Liver (tissue), 8 donors: ENCODE measurements at regions not wholly inside any gene's neighbourhood (a gene's known extent, or its start where the extent isn't known, plus 50 kb on each side); places are given as distances from the start of the nearest gene placed in this dataset.

Experiments used
- DNase-seq: peaks from one replicate; pipeline ENCODE4 v3.0.0-alpha.2; 2017; ENCODE audit warnings: low spot score
- H3K27ac ChIP-seq, 2 donors: one replicate each; pipeline ENCODE4 v1.7.0; 2013; ENCODE audit warnings: inconsistent platforms in 2 of 2, low read length in 2 of 2, control low read depth in 1 of 2, low read depth in 1 of 2, mild to moderate bottlenecking in 1 of 2
- H3K27me3 ChIP-seq, 4 donors: one replicate each; pipeline versions ENCODE4 v1.6.1 to v1.7.0; 2013; ENCODE audit warnings: low read length in 3 of 4, inconsistent platforms in 1 of 4, mild to moderate bottlenecking in 1 of 4, moderate library complexity in 1 of 4; ENCODE audit not compliant: control insufficient read depth in 4 of 4, insufficient read depth in 4 of 4
- H3K36me3 ChIP-seq, 4 donors: one replicate each; pipeline versions ENCODE4 v1.6.1 to v1.7.0; 2013; ENCODE audit warnings: low read length in 3 of 4, mild to moderate bottlenecking in 3 of 4, low read depth in 1 of 4, moderate library complexity in 1 of 4; ENCODE audit not compliant: control insufficient read depth in 4 of 4, insufficient read depth in 3 of 4
- H3K4me1 ChIP-seq, 4 donors: one replicate each; pipeline versions ENCODE4 v1.6.1 to v1.7.0; 2013; ENCODE audit warnings: low read length in 3 of 4, mild to moderate bottlenecking in 3 of 4, moderate library complexity in 1 of 4; ENCODE audit not compliant: control insufficient read depth in 4 of 4, insufficient read depth in 4 of 4
- H3K4me3 ChIP-seq, 3 donors: one replicate each; pipeline versions ENCODE4 v1.6.1 to v1.7.0; 2013; ENCODE audit warnings: low read length in 3 of 3, control low read depth in 1 of 3, low read depth in 1 of 3, mild to moderate bottlenecking in 1 of 3
- H3K9ac ChIP-seq, 2 donors: one replicate each; pipeline ENCODE4 v1.7.0; 2013; ENCODE audit warnings: low read length in 2 of 2, mild to moderate bottlenecking in 2 of 2, moderate library complexity in 2 of 2, control low read depth in 1 of 2, low read depth in 1 of 2
- H3K9me3 ChIP-seq, 4 donors: one replicate each; pipeline versions ENCODE4 v1.6.1 to v1.7.0; 2013; ENCODE audit warnings: low read length in 3 of 4; ENCODE audit not compliant: control insufficient read depth in 4 of 4
- ATF3 ChIP-seq: IDR thresholded peaks from 2 replicates; pipeline ENCODE4 v1.6.1; 2016; ENCODE audit warnings: antibody characterized with exemption
- CTCF ChIP-seq: fragments of 150-350 bp; IDR thresholded peaks from 2 replicates; pipeline ENCODE4 v1.5.1; 2017; ENCODE audit warnings: improper control_type of control experiment, low read depth, low read length; ENCODE audit not compliant: missing input control
- EGR1 ChIP-seq, 2 donors: IDR thresholded peaks; 2 replicates each; pipeline ENCODE4 v1.6.1; 2016 to 2018; ENCODE audit warnings: antibody characterized with exemption in 2 of 2, low read depth in 2 of 2
- FOXA1 ChIP-seq: IDR thresholded peaks from 2 replicates; pipeline ENCODE4 v1.6.1; 2016; ENCODE audit warnings: antibody characterized with exemption
- FOXA2 ChIP-seq: IDR thresholded peaks from 2 replicates; pipeline ENCODE4 v1.6.1; 2016; ENCODE audit warnings: antibody characterized with exemption
- GABPA ChIP-seq, 2 donors: IDR thresholded peaks in 1 of 2; conservative IDR thresholded peaks in 1 of 2; 2 replicates each; pipeline ENCODE4 v1.6.1; 2016; ENCODE audit warnings: antibody characterized with exemption in 2 of 2, mild to moderate bottlenecking in 1 of 2, moderate library complexity in 1 of 2
- HNF4A ChIP-seq, 2 donors: conservative IDR thresholded peaks; 2 replicates each; pipeline ENCODE4 v1.6.1; 2016; ENCODE audit warnings: antibody characterized with exemption in 2 of 2, mild to moderate bottlenecking in 2 of 2
- HNF4G ChIP-seq: IDR thresholded peaks from 2 replicates; pipeline ENCODE4 v1.6.1; 2016; ENCODE audit warnings: antibody characterized with exemption
- JUND ChIP-seq, 2 donors: IDR thresholded peaks; 2 replicates each; pipeline ENCODE4 v1.6.1; 2016; ENCODE audit warnings: antibody characterized with exemption in 2 of 2
- NR2F2 ChIP-seq: IDR thresholded peaks from 2 replicates; pipeline ENCODE4 v1.6.1; 2016; ENCODE audit warnings: antibody characterized with exemption
- RAD21 ChIP-seq, 2 donors: IDR thresholded peaks; 2 replicates each; pipeline ENCODE4 v1.6.1; 2016; ENCODE audit warnings: antibody characterized with exemption in 2 of 2, mild to moderate bottlenecking in 2 of 2
- REST ChIP-seq: IDR thresholded peaks from 2 replicates; pipeline ENCODE4 v1.6.1; 2016; ENCODE audit warnings: antibody characterized with exemption, mild to moderate bottlenecking
- RXRA ChIP-seq, 2 donors: IDR thresholded peaks; 2 replicates each; pipeline ENCODE4 v1.6.1; 2017 to 2018; ENCODE audit warnings: antibody characterized with exemption in 2 of 2, mild to moderate bottlenecking in 1 of 2
- SP1 ChIP-seq: IDR thresholded peaks from 2 replicates; pipeline ENCODE4 v1.6.1; 2018; ENCODE audit warnings: antibody characterized with exemption, mild to moderate bottlenecking
- TAF1 ChIP-seq: conservative IDR thresholded peaks from 2 replicates; pipeline ENCODE4 v1.6.1; 2016; ENCODE audit warnings: antibody characterized with exemption, mild to moderate bottlenecking
- YY1 ChIP-seq: IDR thresholded peaks from 2 replicates; pipeline ENCODE4 v1.6.1; 2016; ENCODE audit warnings: antibody characterized with exemption, mild to moderate bottlenecking
- WGBS: extraction: QIAGEN DNeasy Blood & Tissue Kit; methylation state at CpG from one replicate; pipeline ENCODE4 v1.1.7; 2013; 5-methylcytosine and 5-hydroxymethylcytosine counted together
- donor health status: healthy.
- donor health status: healthy.
- donor health status: healthy.
- donor health status: healthy.
- donor health status: healthy.

- no peak overlapping the region for H3K27ac ChIP-seq
- H3K36me3 ChIP-seq, result no peaks in the 10 kb centered on the region
- 68% methylated on average over 12 of the region's 12 CpGs for WGBS
- DNase-seq, result no peak
- no peak overlapping the region for H3K9ac ChIP-seq
- no peak overlapping the region for H3K4me3 ChIP-seq
- no peaks in the 10 kb centered on the region for H3K4me1 ChIP-seq
- H3K27me3 ChIP-seq, result no peaks in the 10 kb centered on the region
- TF ChIP-seq JUND (IDR thresholded peaks at IDR 0.05) (peak in 1 of 2 donors; percentile 29), ATF3 (no peak)
- H3K9me3 ChIP-seq, result no peaks in the 10 kb centered on the region
These were observed 284.1 kb downstream of the TRIB2 start for GRCh38 chr2:13000664-13001363.

GRCh38 chr2:13001408-13001807 lies 284.7 kb downstream of the TRIB2 start:
- H3K9ac ChIP-seq, result no peak overlapping the region
- no peaks in the 10 kb centered on the region for H3K36me3 ChIP-seq
- WGBS, result 57% methylated on average over 2 of the region's 2 CpGs
- no peak overlapping the region for H3K27ac ChIP-seq
- H3K4me3 ChIP-seq, result no peak overlapping the region
- DNase-seq, result no peak
- no peaks in the 10 kb centered on the region for H3K9me3 ChIP-seq
- H3K27me3 ChIP-seq, result no peaks in the 10 kb centered on the region
- TF ChIP-seq TAF1 (no peak), RXRA (IDR thresholded peaks at IDR 0.05) (no peak), CTCF (no peak), ATF3 (no peak), FOXA2 (no peak), FOXA1 (no peak), NR2F2 (no peak), HNF4A (conservative IDR thresholded peaks at IDR 0.05) (no peak), REST (no peak), RAD21 (IDR thresholded peaks at IDR 0.05) (no peak), EGR1 (IDR thresholded peaks at IDR 0.05; ENCODE audit: low read depth in 2 of 2) (no peak), YY1 (no peak), HNF4G (no peak), GABPA (IDR thresholded peaks at IDR 0.05 in 1 of 2, conservative IDR thresholded peaks at IDR 0.05 in 1 of 2) (no peak), SP1 (no peak)
- H3K4me1 ChIP-seq, result no peaks in the 10 kb centered on the region
